CD14-positive monocyte (primary cell): ENCODE measurements at regions not wholly inside any gene's neighbourhood (a gene's known extent, or its start where the extent isn't known, plus 50 kb on each side); places are given as distances from the start of the nearest gene placed in this dataset.

Experiments
- DNase-seq, 3 donors: peaks; one replicate each; pipeline ENCODE4 v3.0.0-alpha.2; 2011 to 2022
- H2AFZ ChIP-seq: 2 replicates; pipeline ENCODE4 v1.6.0; 2012; ENCODE audit warnings: mild to moderate bottlenecking, low read depth, low read length, inconsistent platforms; ENCODE audit not compliant: insufficient read depth, poor library complexity, severe bottlenecking
- H3K27ac ChIP-seq, 2 donors: 1 replicate in 1 of 2; 2 replicates in 1 of 2; pipeline ENCODE4 v1.5.1; 2012 to 2013; ENCODE audit warnings: low read length in 2 of 2, control low read depth in 1 of 2, inconsistent platforms in 1 of 2, low read depth in 1 of 2, mild to moderate bottlenecking in 1 of 2
- H3K27me3 ChIP-seq, 2 donors: one replicate each; pipeline versions ENCODE4 v1.6.0 to v1.6.1; 2011 to 2013; ENCODE audit warnings: low read length in 2 of 2; ENCODE audit not compliant: control insufficient read depth in 2 of 2, insufficient read depth in 2 of 2
- H3K36me3 ChIP-seq, 2 donors: replicated peaks in 1 of 2; 1 replicate in 1 of 2; 2 replicates in 1 of 2; pipeline versions ENCODE4 v1.5.1 to v1.6.1; 2012 to 2013; ENCODE audit warnings: low read length in 2 of 2, control low read depth in 1 of 2, inconsistent platforms in 1 of 2, mild to moderate bottlenecking in 1 of 2; ENCODE audit not compliant: insufficient read depth in 2 of 2, control insufficient read depth in 1 of 2
- H3K4me1 ChIP-seq, 2 donors: 1 replicate in 1 of 2; 2 replicates in 1 of 2; pipeline versions ENCODE4 v1.5.1 to v1.6.1; 2012 to 2013; ENCODE audit warnings: low read length in 2 of 2, control low read depth in 1 of 2, inconsistent platforms in 1 of 2, mild to moderate bottlenecking in 1 of 2, moderate library complexity in 1 of 2; ENCODE audit not compliant: insufficient read depth in 2 of 2, control insufficient read depth in 1 of 2
- H3K4me2 ChIP-seq: replicated peaks from 2 replicates; pipeline ENCODE3; 2012; ENCODE audit warnings: low read length, moderate library complexity, mild to moderate bottlenecking; ENCODE audit not compliant: poor library complexity, severe bottlenecking; ENCODE audit errors: extremely low read depth
- H3K4me3 ChIP-seq, 3 experiments: fragments of 200-600 bp in 1 of 3; sonication (generic) in 1 of 3; replicated peaks in 1 of 3; 1 replicate in 2 of 3; 2 replicates in 1 of 3; pipeline ENCODE4 v1.5.1; 2011 to 2013; ENCODE audit warnings: low read length in 3 of 3, mild to moderate bottlenecking in 3 of 3, control low read depth in 2 of 3, low read depth in 2 of 3, inconsistent platforms in 1 of 3, moderate library complexity in 1 of 3
- H3K79me2 ChIP-seq: 2 replicates; pipeline ENCODE4 v1.6.0; 2012; ENCODE audit warnings: mild to moderate bottlenecking, control low read depth, inconsistent platforms, low read length, moderate library complexity; ENCODE audit not compliant: insufficient read depth
- H3K9ac ChIP-seq: 2 replicates; pipeline ENCODE4 v1.6.0; 2017; ENCODE audit warnings: low read length, mild to moderate bottlenecking; ENCODE audit not compliant: insufficient read depth, poor library complexity, severe bottlenecking
- H3K9me3 ChIP-seq, 2 donors: replicated peaks in 1 of 2; 1 replicate in 1 of 2; 2 replicates in 1 of 2; pipeline versions ENCODE4 v1.5.1 to v1.6.1; 2012 to 2013; ENCODE audit warnings: low read length in 2 of 2, control low read depth in 1 of 2; ENCODE audit not compliant: control insufficient read depth in 1 of 2, insufficient read depth in 1 of 2
- H4K20me1 ChIP-seq: 2 replicates; pipeline ENCODE4 v1.6.0; 2012; ENCODE audit warnings: mild to moderate bottlenecking, low read length, control low read depth, moderate library complexity; ENCODE audit not compliant: insufficient read depth
- H3K27ac Mint-ChIP-seq, 7 donors: one replicate each; pipeline ENCODE4 v1.8.0; 2020; ENCODE audit warnings: mild to moderate bottlenecking in 7 of 7, mixed read lengths in 7 of 7, moderate library complexity in 6 of 7, inconsistent platforms in 2 of 7
- H3K27me3 Mint-ChIP-seq, 3 donors: one replicate each; pipeline ENCODE4 v1.8.0; 2021 to 2022; ENCODE audit warnings: low read depth in 3 of 3, mild to moderate bottlenecking in 3 of 3, mixed read lengths in 3 of 3, moderate library complexity in 3 of 3, inconsistent platforms in 1 of 3
- H3K36me3 Mint-ChIP-seq, 2 donors: one replicate each; pipeline ENCODE4 v1.8.0; 2020; ENCODE audit warnings: mixed read lengths in 2 of 2, inconsistent platforms in 1 of 2, mild to moderate bottlenecking in 1 of 2
- H3K4me1 Mint-ChIP-seq: one replicate; pipeline ENCODE4 v1.8.0; 2020; ENCODE audit warnings: mild to moderate bottlenecking, mixed read lengths
- H3K4me3 Mint-ChIP-seq, 2 donors: one replicate each; pipeline ENCODE4 v1.8.0; 2020; ENCODE audit warnings: mild to moderate bottlenecking in 2 of 2, mixed read lengths in 2 of 2, moderate library complexity in 1 of 2
- H3K9me3 Mint-ChIP-seq, 7 donors: one replicate each; pipeline ENCODE4 v1.8.0; 2020 to 2022; ENCODE audit warnings: mixed read lengths in 7 of 7, mild to moderate bottlenecking in 6 of 7, moderate library complexity in 6 of 7, inconsistent platforms in 2 of 7
- WGBS: methylation state at CpG from one replicate; pipeline ENCODE4 v1.1.5; 2013; ENCODE audit warnings: missing lambda C conversion rate; ENCODE audit not compliant: insufficient coverage; 5-methylcytosine and 5-hydroxymethylcytosine counted together
- intact Hi-C, 2 donors: fragments of 100-400 bp; cut with micrococcal nuclease; formaldehyde crosslinking; loops; one replicate each; pipeline versions ENCODE4 v1.15.0 to v1.15.1; 2023
- TF ChIP-seq, protein P1 (sequence below): fragments of 200-600 bp; IDR thresholded peaks from one replicate; pipeline ENCODE4 v1.8.0; 2022; ENCODE audit warnings: antibody characterized with exemption, mild to moderate bottlenecking

DNA sequence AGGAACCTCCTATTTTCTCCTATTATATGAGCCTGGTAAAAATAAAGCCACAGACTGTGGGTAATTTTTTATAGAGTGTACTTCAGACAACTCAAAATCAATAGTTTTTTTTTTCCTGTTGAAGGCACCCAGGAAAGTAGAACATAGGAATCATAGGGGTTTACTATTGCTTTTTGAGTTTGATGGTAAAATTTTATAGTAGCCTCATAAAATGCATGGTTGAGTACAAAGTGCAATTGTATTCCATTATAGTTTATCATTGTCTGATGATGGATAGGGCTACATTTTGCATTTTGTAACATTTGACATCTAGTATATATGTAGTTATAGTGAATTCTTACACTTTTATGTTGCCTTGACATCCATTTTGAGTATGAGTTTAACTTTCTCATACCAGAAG lies 455.0 kb downstream of the STIM2 start:
- H3K9ac ChIP-seq: no peak overlapping the region
- no peaks in the 10 kb centered on the region for H3K9me3 ChIP-seq
- intact Hi-C loops: no loop called here
- DNase-seq: no peak
- H4K20me1 ChIP-seq: no peaks in the 10 kb centered on the region
- H3K36me3 Mint-ChIP-seq: no peaks in the 10 kb centered on the region
- H3K27me3 ChIP-seq: no peaks in the 10 kb centered on the region
- no peak overlapping the region for H3K27ac ChIP-seq
- H3K27ac Mint-ChIP-seq: no peak overlapping the region
- peaks cover 8% of the 10 kb centered on the region for H3K4me1 Mint-ChIP-seq
- no peak overlapping the region for H3K4me3 Mint-ChIP-seq
- H3K4me3 ChIP-seq: no peak overlapping the region
- no peaks in the 10 kb centered on the region for H3K9me3 Mint-ChIP-seq
- H3K36me3 ChIP-seq: no peaks in the 10 kb centered on the region
- TF ChIP-seq, protein P1, sequence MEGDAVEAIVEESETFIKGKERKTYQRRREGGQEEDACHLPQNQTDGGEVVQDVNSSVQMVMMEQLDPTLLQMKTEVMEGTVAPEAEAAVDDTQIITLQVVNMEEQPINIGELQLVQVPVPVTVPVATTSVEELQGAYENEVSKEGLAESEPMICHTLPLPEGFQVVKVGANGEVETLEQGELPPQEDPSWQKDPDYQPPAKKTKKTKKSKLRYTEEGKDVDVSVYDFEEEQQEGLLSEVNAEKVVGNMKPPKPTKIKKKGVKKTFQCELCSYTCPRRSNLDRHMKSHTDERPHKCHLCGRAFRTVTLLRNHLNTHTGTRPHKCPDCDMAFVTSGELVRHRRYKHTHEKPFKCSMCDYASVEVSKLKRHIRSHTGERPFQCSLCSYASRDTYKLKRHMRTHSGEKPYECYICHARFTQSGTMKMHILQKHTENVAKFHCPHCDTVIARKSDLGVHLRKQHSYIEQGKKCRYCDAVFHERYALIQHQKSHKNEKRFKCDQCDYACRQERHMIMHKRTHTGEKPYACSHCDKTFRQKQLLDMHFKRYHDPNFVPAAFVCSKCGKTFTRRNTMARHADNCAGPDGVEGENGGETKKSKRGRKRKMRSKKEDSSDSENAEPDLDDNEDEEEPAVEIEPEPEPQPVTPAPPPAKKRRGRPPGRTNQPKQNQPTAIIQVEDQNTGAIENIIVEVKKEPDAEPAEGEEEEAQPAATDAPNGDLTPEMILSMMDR: no peak
- peaks cover 3 to 5% of the 10 kb centered on the region in 2 donors for H3K4me1 ChIP-seq
- H3K27me3 Mint-ChIP-seq: peaks cover 0 to 11% (median 5%) of the 10 kb centered on the region in 3 donors
- no peak overlapping the region for H2AFZ ChIP-seq
- no peak overlapping the region for H3K4me2 ChIP-seq
- no peaks in the 10 kb centered on the region for H3K79me2 ChIP-seq

DNA sequence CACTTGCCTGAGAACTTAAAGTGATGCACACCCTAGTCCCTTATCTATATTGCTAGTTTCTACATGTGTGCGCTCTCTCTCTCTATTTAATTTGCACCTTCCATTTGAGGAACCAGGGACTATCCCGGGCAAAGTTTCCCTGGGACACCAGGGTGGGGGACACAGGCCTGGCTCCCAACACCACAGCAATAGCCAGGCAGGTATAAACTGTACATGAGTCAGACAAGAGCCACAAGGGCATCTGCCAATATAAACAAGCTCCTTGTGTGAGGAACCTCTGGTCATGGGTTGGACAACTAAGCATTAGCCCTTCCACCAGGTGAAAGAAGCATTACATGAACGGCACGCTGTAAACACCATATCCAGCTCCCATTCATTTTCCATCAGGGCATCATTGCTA lies 455.5 kb downstream of the STIM2 start:
- intact Hi-C loops: no loop called here
- no peak overlapping the region for H3K4me3 ChIP-seq

More for the DNA sequence above, 455.5 kb downstream of the STIM2 start:
- Histone ChIP-seq H3K9me3 (no peaks in the 10 kb centered on the region), H3K9ac (no peak overlapping the region), H3K4me2 (no peak overlapping the region), H3K27ac (no peak overlapping the region), H3K27me3 (no peaks in the 10 kb centered on the region), H4K20me1 (no peaks in the 10 kb centered on the region), H2AFZ (no peak overlapping the region), H3K79me2 (no peaks in the 10 kb centered on the region), H3K4me1 (peaks cover 3 to 5% of the 10 kb centered on the region in 2 donors), H3K36me3 (no peaks in the 10 kb centered on the region)
- H3K36me3 Mint-ChIP-seq: no peaks in the 10 kb centered on the region
- H3K9me3 Mint-ChIP-seq: no peaks in the 10 kb centered on the region
- H3K27ac Mint-ChIP-seq: no peak overlapping the region
- TF ChIP-seq, protein P1: no peak
- WGBS: 63% methylated on average over 4 of the region's 4 CpGs
- peaks cover 0 to 11% (median 5%) of the 10 kb centered on the region in 3 donors for H3K27me3 Mint-ChIP-seq
- H3K4me1 Mint-ChIP-seq: peaks cover 8% of the 10 kb centered on the region
- H3K4me3 Mint-ChIP-seq: no peak overlapping the region
- DNase-seq: no peak
